ENCODE measurements at regions not wholly inside any gene's neighbourhood (a gene's known extent, or its start where the extent isn't known, plus 50 kb on each side); places are given as distances from the start of the nearest gene placed in this dataset.
"Not testable (repeated sequence)": the region's sequence is repeated elsewhere in the genome, so short reads cannot be mapped to it uniquely, and the experiment has no call there.

DNA sequence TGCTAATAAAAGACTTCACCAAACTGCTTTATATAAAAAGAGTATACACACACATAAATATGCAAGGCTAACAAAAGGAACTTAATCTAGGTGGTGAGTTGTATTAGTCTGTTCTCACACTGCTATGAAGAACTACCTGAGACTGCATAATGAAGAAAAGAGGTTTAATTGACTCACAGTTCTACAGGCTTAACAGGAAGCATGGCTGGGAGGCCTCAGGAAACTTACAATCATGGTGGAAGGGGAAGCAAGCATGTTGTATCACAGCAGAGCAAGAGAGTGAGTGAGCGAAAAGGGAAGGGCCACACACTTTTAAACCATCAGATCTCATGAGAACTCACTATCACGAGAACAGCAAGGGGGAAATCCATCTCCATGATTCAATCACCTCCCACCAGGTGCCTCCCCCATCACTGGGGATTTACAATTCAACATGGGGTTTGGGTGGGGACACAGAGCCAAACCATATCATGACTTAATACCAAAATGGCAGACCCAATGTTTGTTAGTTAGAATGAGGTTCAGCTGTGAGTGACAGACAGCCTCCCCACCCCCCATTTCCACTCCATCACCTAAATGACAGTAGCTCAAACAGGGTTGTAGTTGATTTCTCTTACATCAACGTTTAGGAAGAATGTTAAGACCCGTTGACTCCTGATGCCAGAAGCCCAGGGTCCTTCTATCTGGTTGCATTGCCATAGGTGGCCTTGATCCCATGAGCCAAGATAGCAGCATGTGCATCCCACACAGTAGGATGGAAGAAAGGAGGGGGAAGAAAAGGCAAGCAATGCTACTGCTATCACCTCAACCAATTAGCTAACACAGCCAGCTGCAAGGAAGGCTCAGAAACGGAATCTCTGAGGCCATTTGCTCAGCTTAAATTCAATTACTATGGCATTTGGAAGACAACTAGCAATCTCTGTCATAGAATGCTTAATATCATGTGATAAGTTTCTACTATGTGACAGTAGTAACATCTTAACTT is 77.0 kb downstream of the CCDC71L start:
- no peak for DNase-seq (ENCODE audit: low spot score)

- peak; percentile 22 for DNase-seq (ENCODE audit: low spot score)
These were observed 77.9 kb downstream of the CCDC71L start for GRCh38 chr7:106583100-106583499.

- DNase-seq (ENCODE audit: low spot score) = no peak
These were observed 78.6 kb downstream of the CCDC71L start for GRCh38 chr7:106582365-106582764.

- DNase-seq (ENCODE audit: low spot score) = not testable (repeated sequence)
These were observed 81.9 kb downstream of the CCDC71L start for GRCh38 chr7:106579086-106579485.

- DNase-seq (ENCODE audit: low spot score) = no peak
These were observed 85.7 kb downstream of the CCDC71L start for GRCh38 chr7:106575138-106575823.

GRCh38 chr7:106573738-106574137 is 87.2 kb downstream of the CCDC71L start:
- no peak for DNase-seq (ENCODE audit: low spot score)

- no peak for DNase-seq (ENCODE audit: low spot score)
These were observed 87.8 kb downstream of the CCDC71L start for GRCh38 chr7:106573125-106573663.

DNA sequence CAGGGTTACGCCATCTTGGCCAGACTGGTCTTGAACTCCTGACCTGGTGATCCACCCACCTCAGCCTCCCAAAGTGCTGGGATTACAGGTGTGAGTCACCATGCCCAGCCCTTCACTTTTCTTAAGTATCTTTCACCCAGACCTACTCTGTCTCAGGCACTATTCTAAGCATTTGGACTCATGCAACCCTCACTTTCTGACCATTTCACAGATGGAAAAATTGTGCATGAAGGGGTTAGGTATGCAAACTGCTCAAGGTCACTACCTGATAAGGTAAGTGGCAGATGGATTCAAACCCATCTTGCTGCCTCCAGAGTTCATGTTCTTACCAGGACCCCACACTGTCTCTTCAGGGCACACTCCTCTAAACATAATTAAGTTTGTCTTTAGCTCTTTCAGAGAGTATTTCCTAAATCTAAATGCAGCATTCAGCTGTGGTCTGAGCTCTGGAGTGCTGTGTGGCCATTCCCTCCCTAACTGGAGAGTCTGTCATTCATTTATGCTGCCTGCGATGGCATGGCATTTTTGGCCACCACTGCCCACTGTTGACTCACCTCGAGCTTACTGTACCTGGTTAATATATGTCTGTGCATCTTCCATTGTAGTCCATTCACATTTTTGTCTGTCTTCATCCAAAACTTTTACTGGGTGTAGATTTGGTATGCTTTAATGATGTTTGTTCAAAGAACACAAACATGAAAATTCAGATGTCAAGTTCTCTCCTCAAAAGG is 88.4 kb downstream of the CCDC71L start:
- DNase-seq (ENCODE audit: low spot score) = no peak

DNA sequence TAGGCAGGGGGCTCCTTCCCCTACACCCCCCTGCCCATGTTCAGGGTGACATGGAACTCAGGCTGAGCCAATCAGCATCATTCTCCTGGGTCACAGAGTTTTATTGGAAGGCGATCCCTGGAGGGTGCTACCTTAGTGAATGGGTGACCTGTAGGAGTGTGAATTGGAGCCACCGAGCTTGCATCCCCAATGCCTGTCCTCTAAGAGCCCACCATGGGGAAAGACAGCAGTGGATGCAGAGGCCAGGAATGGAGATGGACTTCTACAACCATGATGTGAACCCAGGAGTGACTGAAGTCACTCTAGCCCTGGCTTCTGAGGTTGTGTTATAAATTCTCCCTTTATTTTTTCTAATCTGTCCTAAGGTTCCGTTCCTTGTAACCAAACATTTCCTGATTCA is 89.4 kb downstream of the CCDC71L start:
- DNase-seq (ENCODE audit: low spot score) = no peak

- DNase-seq (ENCODE audit: low spot score) = no peak
These were observed 90.0 kb downstream of the CCDC71L start for GRCh38 chr7:106570948-106571418.

GRCh38 chr7:106570146-106570545 is 90.8 kb downstream of the CCDC71L start:
- DNase-seq (ENCODE audit: low spot score) = no peak

DNA sequence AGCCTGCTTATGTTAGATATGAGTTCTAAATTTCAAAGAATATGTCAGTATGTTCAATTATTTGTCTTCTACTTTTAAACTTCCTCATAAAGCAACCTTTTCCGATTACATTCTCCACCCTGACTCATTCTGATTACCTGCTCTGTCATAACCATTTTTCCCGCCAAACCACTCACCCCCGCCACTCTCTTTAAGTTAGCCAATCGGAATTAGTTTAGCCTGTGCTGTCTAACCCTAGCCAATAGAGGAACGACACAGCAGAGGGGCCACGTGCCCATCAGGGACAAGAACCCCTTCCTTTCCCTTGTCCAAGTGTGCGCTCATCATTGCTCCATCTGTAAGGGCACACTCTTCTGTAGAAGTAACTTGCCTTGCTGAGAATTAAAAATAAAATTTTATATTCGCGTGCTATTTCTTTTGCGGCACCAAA is 91.4 kb downstream of the CCDC71L start:
- DNase-seq (ENCODE audit: low spot score) = no peak

GRCh38 chr7:106568680-106569499 is 92.1 kb downstream of the CCDC71L start:
- DNase-seq (ENCODE audit: low spot score) = no peak

GRCh38 chr7:106568002-106568679 is 92.8 kb downstream of the CCDC71L start:
- no peak for DNase-seq (ENCODE audit: low spot score)

- DNase-seq (ENCODE audit: low spot score) = not testable (repeated sequence)
These were observed 93.6 kb downstream of the CCDC71L start for GRCh38 chr7:106567204-106568001.

DNA sequence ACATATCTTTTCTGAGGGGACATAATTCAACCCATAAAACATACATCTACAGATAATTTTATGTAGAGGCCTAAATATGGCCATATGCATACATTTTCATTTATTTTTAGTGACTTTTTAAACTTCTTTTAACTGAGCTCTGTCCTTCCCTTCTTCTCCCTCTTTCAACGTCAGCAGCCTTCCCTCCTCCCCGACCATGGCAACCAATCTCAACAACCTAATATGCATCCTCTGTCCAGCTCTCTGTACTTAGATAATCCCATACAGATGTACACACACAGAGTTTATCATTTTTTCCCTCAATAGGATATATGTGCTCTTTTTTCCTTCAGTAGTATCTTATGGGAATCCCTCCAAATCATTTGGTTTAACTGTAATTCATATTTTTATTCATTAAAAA is 94.3 kb downstream of the CCDC71L start:
- DNase-seq (ENCODE audit: low spot score) = no peak

DNA sequence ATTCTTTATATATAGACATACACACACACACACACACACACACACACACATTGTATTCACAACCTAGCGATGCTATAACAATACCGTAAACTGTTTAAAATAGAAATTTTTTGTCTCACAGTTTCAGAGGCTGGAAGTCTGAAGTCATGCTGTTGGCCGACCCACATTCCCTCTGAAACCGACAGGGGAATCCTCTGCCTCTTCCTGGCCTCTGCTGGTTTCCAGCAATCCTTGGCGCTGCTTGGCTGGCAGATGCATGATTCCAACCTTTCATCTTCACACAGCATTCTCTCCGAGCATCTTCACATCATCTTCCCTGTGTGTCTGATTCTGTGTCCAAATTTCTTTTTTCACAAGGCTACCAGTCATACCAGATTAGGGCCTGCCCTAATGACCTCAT is 94.8 kb downstream of the CCDC71L start:
- DNase-seq (ENCODE audit: low spot score) = no peak

DNA sequence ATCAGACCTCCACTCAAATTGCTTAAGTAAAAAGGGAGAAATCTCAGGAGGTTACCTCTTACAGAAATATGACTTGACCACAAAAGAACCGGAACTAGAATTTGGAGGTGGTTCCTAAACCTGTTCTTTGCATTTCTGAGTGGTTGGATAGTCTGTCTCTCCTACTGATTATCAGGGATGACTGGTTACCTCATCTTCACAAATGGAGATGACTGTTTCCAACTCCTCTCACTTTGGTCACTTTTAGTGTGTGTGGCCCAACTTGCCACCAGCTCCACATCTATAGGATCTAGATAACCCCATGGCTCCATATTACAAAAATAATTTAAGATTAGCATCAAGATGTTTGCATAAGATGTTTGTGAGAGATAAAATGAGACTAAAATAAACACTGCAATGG is 95.5 kb downstream of the CCDC71L start:
- DNase-seq (ENCODE audit: low spot score) = no peak

DNA sequence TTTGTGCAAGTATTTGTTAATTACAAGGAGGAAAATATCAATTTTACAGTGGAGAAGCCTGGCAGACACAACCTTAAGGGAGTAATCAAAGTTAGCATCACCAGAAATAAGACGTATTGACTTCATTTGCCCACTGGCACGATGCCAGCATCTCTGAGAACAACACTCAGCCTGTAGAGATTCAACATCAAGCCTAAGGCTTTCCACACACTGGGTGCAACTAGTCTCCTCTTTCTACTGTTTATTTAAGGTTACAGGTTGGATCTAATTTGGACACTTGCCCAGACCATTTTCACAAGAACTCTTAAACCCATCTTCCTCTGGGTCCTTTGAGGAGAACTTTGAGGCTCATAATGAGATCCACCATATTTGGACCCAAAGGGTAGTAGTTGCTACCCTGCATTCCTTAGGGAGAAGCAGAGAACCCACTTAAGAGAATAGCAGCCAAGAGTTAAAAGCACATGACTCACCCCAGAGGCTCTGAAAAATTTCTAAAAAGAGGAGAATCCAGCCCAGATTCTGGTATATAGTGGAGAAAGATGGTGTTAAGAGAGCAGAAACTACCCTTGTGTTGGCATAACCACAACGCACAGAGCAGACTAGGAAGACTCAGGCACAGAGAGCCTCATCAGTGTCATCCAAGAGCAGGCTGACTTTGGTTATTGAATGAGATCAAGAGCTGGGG is 97.3 kb downstream of the CCDC71L start:
- no peak for DNase-seq (ENCODE audit: low spot score)

Measured in hepatic stellate cell (primary cell).